Ovary (tissue), 7 donors: ENCODE measurements at regions not wholly inside any gene's neighbourhood (a gene's known extent, or its start where the extent isn't known, plus 50 kb on each side); places are given as distances from the start of the nearest gene placed in this dataset.

Experiments
- DNase-seq, 5 donors: peaks; one replicate each; pipeline ENCODE4 v3.0.0-alpha.2; 2019 to 2020
- H3K27ac ChIP-seq, 2 donors: fragments of 200-600 bp; one replicate each; pipeline versions ENCODE4 v1.5.1 to v1.8.0; 2019 to 2022
- H3K27me3 ChIP-seq: fragments of 200-600 bp; one replicate; pipeline ENCODE4 v1.8.0; 2022
- H3K36me3 ChIP-seq: fragments of 200-600 bp; sonication (generic); one replicate; pipeline ENCODE4 v1.5.1; 2019
- H3K4me1 ChIP-seq: one replicate; pipeline ENCODE4 v1.8.1; 2013; ENCODE audit warnings: mild to moderate bottlenecking, moderate library complexity; ENCODE audit not compliant: insufficient read depth
- H3K4me3 ChIP-seq: fragments of 200-600 bp; sonication (generic); one replicate; pipeline ENCODE4 v1.5.1; 2017
- H3K9me3 ChIP-seq, 2 donors: fragments of 200-600 bp in 1 of 2; sonication (generic) in 1 of 2; one replicate each; pipeline versions ENCODE4 v1.5.1 to v1.8.1; 2013 to 2019; ENCODE audit warnings: mild to moderate bottlenecking in 1 of 2, moderate library complexity in 1 of 2
- EP300 ChIP-seq: sonication (generic); formaldehyde crosslinking; IDR thresholded peaks from one replicate; pipeline ENCODE4 v1.6.1; 2017; ENCODE audit warnings: antibody characterized with exemption
- POLR2A ChIP-seq: fragments of 450-650 bp; IDR thresholded peaks from one replicate; pipeline ENCODE4 v1.6.1; 2017; ENCODE audit warnings: antibody characterized with exemption, mild to moderate bottlenecking, moderate library complexity
- WGBS, 3 donors: extraction: QIAGEN DNeasy Blood & Tissue Kit in 1 of 3; methylation state at CpG; one replicate each; pipeline versions ENCODE4 v1.1.5 to v1.1.7; 2013 to 2017; 5-methylcytosine and 5-hydroxymethylcytosine counted together
- intact Hi-C, 4 donors: fragments of 100-400 bp; cut with DNase I; formaldehyde crosslinking; loops; one replicate each; pipeline versions ENCODE4 v1.11.0 to v1.15.1; 2022 to 2023
- TF ChIP-seq, protein P1 (sequence below), 3 donors: fragments of 450-650 bp in 2 of 3; fragments of 200-600 bp in 1 of 3; IDR thresholded peaks; one replicate each; pipeline versions ENCODE4 v1.5.1 to v1.8.0; 2016 to 2022; ENCODE audit warnings: antibody characterized with exemption in 3 of 3, mild to moderate bottlenecking in 1 of 3
- donor health status: DM: no; HTN: no; CAD: no; lungs with moderate emphysema.
- donor health status: DM: no; HTN: no; CAD: no.
- donor health status: Bipolar disorder and iron deficiency.
- donor health status: DM: no; HTN: no; CAD: no.
- donor health status: DM: yes; HTN: yes; CAD: no.

DNA sequence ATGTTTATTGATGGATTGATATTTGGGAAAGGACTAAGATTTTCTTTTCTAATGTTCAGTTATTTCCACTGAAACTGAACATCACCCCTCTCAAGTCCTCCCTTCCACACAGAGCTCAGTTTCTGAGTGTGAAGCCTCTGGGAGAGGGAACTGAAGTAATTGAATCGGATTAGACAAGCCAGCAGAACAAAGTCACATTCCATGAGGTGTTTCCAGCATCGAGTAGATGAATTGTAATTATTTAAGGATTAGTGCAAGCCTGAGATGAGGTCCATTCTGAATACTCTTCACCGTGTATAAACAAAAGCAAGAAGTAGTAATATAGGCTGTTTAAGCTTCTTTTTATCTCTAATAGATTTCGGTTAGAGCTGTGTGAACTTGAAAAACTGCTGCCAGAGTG, 2060.5 kb downstream of the MAT2B start:
- intact Hi-C loops: no loop called here

DNA sequence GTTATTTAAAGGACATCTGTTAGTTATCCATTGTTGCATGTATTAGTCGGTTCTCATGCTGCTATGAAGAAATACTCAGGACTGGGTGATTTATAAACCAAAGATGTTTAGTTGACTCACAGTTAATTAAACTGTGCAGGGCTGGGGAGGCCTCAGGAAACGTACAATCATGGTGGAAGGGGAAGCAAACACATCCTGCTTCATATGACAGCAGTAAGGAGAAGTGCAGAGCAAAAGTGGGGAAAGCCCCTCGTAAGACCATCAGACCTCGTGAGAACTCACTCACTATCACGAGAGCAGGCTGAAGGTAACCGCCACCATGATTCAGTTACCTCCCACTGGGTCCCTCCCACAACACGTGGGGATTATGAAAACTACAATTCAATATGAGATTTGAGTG, 2064.1 kb downstream of the MAT2B start:
- TF ChIP-seq, protein P1, sequence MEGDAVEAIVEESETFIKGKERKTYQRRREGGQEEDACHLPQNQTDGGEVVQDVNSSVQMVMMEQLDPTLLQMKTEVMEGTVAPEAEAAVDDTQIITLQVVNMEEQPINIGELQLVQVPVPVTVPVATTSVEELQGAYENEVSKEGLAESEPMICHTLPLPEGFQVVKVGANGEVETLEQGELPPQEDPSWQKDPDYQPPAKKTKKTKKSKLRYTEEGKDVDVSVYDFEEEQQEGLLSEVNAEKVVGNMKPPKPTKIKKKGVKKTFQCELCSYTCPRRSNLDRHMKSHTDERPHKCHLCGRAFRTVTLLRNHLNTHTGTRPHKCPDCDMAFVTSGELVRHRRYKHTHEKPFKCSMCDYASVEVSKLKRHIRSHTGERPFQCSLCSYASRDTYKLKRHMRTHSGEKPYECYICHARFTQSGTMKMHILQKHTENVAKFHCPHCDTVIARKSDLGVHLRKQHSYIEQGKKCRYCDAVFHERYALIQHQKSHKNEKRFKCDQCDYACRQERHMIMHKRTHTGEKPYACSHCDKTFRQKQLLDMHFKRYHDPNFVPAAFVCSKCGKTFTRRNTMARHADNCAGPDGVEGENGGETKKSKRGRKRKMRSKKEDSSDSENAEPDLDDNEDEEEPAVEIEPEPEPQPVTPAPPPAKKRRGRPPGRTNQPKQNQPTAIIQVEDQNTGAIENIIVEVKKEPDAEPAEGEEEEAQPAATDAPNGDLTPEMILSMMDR (IDR thresholded peaks at IDR 0.05): no peak
- TF ChIP-seq EP300 (no peak), POLR2A (no peak)
- no peaks in the 10 kb centered on the region for H3K36me3 ChIP-seq
- no peaks in the 10 kb centered on the region for H3K9me3 ChIP-seq
- no peak overlapping the region for H3K27ac ChIP-seq
- no peaks in the 10 kb centered on the region for H3K4me1 ChIP-seq
- WGBS, 3 donors: 78 to 84% (median 83%) methylated on average over 7 of the region's 7 CpGs
- H3K27me3 ChIP-seq: no peaks in the 10 kb centered on the region
- DNase-seq: no peak
- H3K4me3 ChIP-seq: no peak overlapping the region
- intact Hi-C loops: no loop called here

More for the DNA sequence above, 2060.5 kb downstream of the MAT2B start:
- Histone ChIP-seq H3K36me3 (no peaks in the 10 kb centered on the region), H3K27ac (no peak overlapping the region), H3K9me3 (no peaks in the 10 kb centered on the region), H3K4me1 (no peaks in the 10 kb centered on the region), H3K4me3 (no peak overlapping the region), H3K27me3 (no peaks in the 10 kb centered on the region)
- TF ChIP-seq, protein P1 (IDR thresholded peaks at IDR 0.05): no peak
- TF ChIP-seq POLR2A (no peak), EP300 (no peak)
- DNase-seq: no peak
- WGBS, 3 donors: 27 to 46% (median 28%) methylated on average over 4 of the region's 4 CpGs

DNA sequence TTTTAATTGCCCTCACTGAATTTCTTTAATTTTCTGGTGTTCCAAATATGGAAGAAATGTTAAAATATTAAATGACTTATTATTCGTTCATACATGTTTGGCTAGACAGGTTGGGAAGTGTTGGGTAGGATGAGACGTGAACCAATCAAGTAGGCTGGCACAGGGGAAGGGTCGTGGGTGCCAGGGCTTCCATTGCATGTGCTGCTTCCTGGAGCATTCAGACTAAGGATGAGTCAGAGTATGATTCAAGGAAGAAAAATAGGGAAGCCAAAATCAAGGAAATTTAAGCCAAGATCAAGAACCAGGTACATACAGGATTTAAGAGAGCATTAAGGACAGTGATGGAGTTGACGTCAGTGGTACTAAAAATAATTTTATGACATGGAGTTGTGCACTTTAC, 2068.0 kb downstream of the MAT2B start:
- Histone ChIP-seq H3K27me3 (no peaks in the 10 kb centered on the region), H3K9me3 (no peaks in the 10 kb centered on the region), H3K36me3 (no peaks in the 10 kb centered on the region), H3K4me3 (no peak overlapping the region), H3K27ac (no peak overlapping the region), H3K4me1 (no peaks in the 10 kb centered on the region)
- intact Hi-C loops: no loop called here
- TF ChIP-seq, protein P1 (IDR thresholded peaks at IDR 0.05): no peak
- TF ChIP-seq POLR2A: no peak
- no peak for TF ChIP-seq EP300
- WGBS, 3 donors: 70 to 78% (median 77%) methylated on average over 4 of the region's 4 CpGs
- no peak for DNase-seq

DNA sequence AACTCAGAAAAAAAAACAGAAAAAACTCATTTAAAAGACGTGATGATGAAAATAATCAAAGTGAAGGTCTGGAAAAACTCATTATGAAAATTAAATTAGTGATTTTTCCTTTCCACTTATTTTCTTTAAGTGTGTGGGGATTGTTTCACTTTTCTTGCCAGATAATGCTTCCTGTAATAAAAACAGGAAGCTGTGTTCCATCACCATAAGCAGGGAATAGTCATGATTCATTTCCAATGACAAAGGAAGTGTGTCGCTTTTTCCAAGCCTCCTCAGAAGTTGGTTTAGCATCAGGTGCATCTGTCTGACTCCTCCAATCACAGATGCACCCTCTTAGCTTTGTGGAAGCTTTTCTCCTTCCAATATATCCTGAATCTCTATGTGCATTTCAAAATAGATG, 2068.7 kb downstream of the MAT2B start:
- no peak for DNase-seq
- TF ChIP-seq, protein P1 (IDR thresholded peaks at IDR 0.05): no peak
- TF ChIP-seq EP300 (no peak), POLR2A (no peak)
- intact Hi-C loops: no loop called here
- Histone ChIP-seq H3K4me1 (no peaks in the 10 kb centered on the region), H3K27me3 (no peaks in the 10 kb centered on the region), H3K9me3 (no peaks in the 10 kb centered on the region), H3K36me3 (no peaks in the 10 kb centered on the region), H3K27ac (no peak overlapping the region), H3K4me3 (no peak overlapping the region)
- 6 to 14% (median 13%) methylated on average over 2 of the region's 2 CpGs for WGBS, 3 donors
